ENCODE measurements at regions not wholly inside any gene's neighbourhood (a gene's known extent, or its start where the extent isn't known, plus 50 kb on each side); places are given as distances from the start of the nearest gene placed in this dataset.

GRCh38 chr6:23929201-23929600, 196.8 kb upstream of the NRSN1 start:
- FAIRE-seq (no peak), DNase-seq (ENCODE audit: insufficient read length, low spot score) (no peak)

- FAIRE-seq, result no peak
- DNase-seq (ENCODE audit: insufficient read length, low spot score), result no peak
Observed at GRCh38 chr6:23940466-23940865, 185.5 kb upstream of the NRSN1 start.

DNA sequence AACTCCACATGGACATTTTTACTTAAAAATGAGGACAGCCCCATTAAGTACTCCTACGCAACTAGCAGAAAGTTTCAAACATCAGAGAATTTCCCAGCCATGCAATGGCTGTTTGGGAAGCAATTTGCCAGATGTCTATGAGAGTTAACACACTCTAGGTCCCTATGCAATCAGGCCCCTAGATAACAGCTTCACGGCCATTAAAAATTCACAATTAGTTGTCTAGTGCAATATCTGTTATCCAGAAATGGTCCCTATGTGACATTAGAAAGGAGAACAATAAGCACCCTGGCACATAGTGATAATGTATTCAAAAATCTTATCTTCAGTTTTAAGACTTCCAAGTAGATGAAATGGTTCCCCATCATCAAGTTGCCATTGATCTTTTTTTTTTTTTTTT, 174.3 kb upstream of the NRSN1 start:
- DNase-seq (ENCODE audit: insufficient read length, low spot score), result no peak
- FAIRE-seq, result no peak

DNA sequence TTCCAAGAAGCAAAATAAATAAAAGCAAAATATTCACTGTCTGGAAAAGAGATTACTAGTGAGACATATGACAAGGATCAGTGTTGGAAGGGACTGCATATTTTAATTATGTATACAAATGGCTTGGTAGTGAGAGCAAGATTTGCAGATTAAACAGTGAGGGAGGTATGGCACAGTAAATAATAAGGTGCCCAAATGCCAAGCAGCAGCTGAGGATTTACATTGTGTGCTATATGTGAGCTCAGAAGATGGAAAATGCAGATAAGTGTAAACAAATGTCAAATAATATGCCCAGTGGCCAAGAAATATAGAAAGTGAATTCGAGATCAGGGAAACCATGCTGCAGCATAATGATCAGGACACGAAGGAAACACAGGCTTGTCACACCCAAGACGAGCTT, 173.8 kb upstream of the NRSN1 start:
- FAIRE-seq (no peak), DNase-seq (ENCODE audit: insufficient read length, low spot score) (no peak)

GRCh38 chr6:23953976-23954375, 172.0 kb upstream of the NRSN1 start:
- DNase-seq (ENCODE audit: insufficient read length, low spot score) (no peak), FAIRE-seq (no peak)

DNA sequence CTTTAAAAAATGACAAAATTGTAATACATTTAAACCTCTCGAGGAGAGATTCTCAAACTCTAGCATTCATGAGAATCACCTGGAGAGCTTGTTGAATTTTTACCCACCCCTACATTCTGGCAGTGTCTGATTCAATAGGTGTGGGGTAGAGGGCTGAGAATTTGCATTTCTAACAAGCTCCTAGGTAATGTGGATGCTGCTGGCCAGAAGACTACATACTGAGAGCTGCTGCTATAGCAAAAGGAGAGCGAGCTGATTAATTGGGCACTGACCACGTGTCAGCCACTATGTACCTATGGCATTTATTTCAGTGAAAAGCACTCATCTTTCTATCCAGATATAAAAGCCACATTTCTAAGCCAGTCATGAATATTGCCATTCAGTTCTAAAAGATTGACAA, 169.0 kb upstream of the NRSN1 start:
- DNase-seq (ENCODE audit: insufficient read length, low spot score) (no peak), FAIRE-seq (no peak)

GRCh38 chr6:23964865-23965264, 161.2 kb upstream of the NRSN1 start:
- no peak for DNase-seq (ENCODE audit: insufficient read length, low spot score)
- FAIRE-seq, result no peak

DNA sequence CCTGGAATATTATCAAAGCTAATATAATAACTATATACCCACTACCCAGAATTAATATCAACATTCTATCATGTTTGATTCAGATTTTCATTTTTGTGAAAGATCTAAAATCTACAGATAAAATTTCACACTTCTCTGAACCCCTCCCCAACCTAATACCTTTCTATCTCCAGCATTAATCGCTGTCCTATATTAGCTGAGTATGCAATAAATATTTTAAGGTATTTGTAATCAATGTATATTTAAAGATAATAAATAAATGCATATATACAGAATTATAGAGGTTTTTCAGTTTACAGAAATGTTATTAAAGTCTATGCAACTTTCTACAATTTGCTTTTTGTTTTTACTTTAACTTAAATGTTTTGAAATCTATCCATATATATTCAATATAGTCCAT, 156.7 kb upstream of the NRSN1 start:
- FAIRE-seq, result no peak
- no peak for DNase-seq (ENCODE audit: insufficient read length, low spot score)

DNA sequence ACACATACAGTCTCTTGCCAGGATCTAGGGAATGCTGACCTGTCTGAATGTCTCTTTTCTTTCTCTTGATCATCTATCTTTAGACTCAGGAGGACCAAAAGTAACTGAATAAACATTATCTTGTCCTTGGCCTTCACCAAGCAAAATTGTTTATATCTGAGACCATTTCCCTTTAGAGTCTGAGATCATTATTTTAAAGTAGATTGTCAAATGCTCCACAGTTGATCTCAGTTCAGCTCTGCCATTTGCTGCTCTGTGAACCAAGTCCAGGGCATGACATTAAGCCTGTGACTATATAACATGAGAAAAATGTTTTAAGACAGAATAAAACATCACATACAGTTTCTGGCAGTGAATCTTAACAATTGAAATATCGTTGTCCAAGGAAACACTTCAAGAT, 148.3 kb upstream of the NRSN1 start:
- no peak for DNase-seq (ENCODE audit: insufficient read length, low spot score)

DNA sequence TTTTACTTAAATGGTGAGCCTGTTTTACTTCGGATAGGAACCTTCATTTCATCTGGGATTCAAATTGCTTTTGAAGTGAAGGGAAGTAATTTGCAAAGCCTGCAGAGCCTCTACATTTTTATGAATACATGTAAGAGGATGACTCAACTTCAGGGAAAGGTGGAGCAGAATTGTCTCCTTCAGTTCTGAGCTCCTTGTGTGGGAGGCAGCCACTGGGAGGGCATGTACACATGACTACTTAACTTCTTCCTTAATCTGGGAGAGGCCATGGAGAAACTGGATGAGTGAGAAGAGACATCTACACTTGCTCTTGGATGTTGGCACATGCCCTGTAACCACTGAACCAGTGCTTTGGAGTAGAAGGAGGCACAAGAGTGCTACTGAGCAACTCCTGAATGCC, 145.1 kb upstream of the NRSN1 start:
- FAIRE-seq, result no peak
- DNase-seq (ENCODE audit: insufficient read length, low spot score), result no peak

More for the DNA sequence above, 148.3 kb upstream of the NRSN1 start:
- FAIRE-seq, result no peak

DNA sequence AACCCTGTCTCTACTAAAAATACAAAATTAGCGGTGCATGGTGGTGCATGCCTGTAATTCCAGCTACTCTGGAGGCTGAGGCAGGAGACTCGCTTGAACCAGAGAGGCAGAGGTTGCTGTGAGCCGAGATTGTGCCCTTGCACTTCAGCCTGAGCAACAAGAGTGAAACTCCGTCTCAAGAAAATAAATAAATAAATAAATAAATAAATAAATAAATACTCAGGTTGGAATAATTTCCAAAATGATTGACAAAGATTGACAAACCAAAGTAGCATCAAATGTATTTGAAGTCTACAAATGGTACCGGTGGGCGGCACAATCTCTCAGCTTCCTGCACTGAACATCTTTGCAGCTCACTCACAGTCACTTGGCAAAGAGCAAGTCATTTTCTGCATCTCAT, 144.1 kb upstream of the NRSN1 start:
- FAIRE-seq, result no peak
- no peak for DNase-seq (ENCODE audit: insufficient read length, low spot score)

GRCh38 chr6:23983735-23984134, 142.3 kb upstream of the NRSN1 start:
- DNase-seq (ENCODE audit: insufficient read length, low spot score) (no peak), FAIRE-seq (no peak)

DNA sequence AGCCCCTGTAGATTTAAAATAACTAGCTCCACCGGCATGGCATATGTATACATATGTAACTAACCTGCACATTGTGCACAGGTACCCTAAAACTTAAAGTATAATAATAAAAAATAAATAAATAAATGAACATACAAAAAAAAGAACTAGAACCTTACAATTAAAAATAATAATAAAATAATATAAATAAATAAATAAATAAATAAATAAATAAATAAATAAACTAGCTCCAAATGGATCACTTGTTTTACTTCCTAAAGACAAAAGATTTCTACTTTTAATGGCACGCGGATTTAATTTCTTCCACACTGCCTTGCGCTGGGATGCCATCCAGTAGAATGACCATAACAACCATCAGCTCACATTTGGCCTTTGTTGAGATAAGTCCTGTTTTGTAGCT, 141.0 kb upstream of the NRSN1 start:
- DNase-seq (ENCODE audit: insufficient read length, low spot score), result no peak
- no peak for FAIRE-seq

- DNase-seq (ENCODE audit: insufficient read length, low spot score) (no peak), FAIRE-seq (no peak)
Observed at GRCh38 chr6:23989885-23990533, 136.0 kb upstream of the NRSN1 start.

- FAIRE-seq (no peak), DNase-seq (ENCODE audit: insufficient read length, low spot score) (no peak)
Observed at GRCh38 chr6:23994013-23994412, 132.0 kb upstream of the NRSN1 start.

GRCh38 chr6:24004062-24004461, 122.0 kb upstream of the NRSN1 start:
- DNase-seq (ENCODE audit: insufficient read length, low spot score), result no peak
- no peak for FAIRE-seq

DNA sequence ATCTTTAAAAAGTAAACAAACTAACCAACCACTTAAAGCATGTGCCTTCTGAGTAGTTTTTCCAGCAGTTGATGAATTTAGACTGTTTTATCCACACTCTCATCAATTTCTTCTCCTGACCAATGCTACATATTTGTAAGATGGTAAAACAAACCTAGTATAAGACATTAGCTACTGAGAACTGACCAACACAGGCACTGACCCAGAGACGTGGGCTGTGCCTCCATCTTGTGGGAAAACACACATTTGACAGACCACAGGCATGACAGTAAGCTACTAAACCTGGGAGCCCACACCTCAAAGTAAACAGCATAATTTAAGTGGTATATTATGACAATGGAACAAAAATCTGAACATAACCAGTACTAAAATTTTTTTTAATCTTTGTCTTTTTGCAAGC, 121.4 kb upstream of the NRSN1 start:
- FAIRE-seq, result no peak
- no peak for DNase-seq (ENCODE audit: insufficient read length, low spot score)

- FAIRE-seq (no peak), DNase-seq (ENCODE audit: insufficient read length, low spot score) (no peak)
Observed at GRCh38 chr6:24006254-24006653, 119.8 kb upstream of the NRSN1 start.

DNA sequence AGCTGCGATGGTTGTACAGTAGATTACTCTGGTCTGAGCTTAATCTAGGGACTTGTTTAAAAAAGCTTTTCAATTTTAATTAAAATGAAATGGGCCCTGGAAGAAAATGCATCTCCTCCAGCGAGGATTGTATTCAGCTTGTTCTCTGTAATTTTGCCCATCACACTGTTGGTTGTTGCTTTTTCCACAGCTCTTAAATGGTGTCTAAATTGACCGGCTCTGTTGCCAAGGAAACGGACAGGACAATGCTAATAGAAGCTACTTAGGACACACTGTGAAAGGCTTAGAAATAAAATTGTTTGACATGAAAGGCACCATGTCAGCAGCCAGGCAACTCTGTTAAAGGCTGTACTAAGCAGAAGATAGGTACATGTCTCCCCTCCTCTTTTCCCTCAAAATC, 116.7 kb upstream of the NRSN1 start:
- FAIRE-seq (no peak), DNase-seq (ENCODE audit: insufficient read length, low spot score) (no peak)

- DNase-seq (ENCODE audit: insufficient read length, low spot score) (no peak), FAIRE-seq (no peak)
Observed at GRCh38 chr6:24010133-24010532, 115.9 kb upstream of the NRSN1 start.

GRCh38 chr6:24016286-24016685, 109.7 kb upstream of the NRSN1 start:
- FAIRE-seq (no peak), DNase-seq (ENCODE audit: insufficient read length, low spot score) (no peak)

GRCh38 chr6:24016857-24017256, 109.2 kb upstream of the NRSN1 start:
- FAIRE-seq (no peak), DNase-seq (ENCODE audit: insufficient read length, low spot score) (no peak)

DNA sequence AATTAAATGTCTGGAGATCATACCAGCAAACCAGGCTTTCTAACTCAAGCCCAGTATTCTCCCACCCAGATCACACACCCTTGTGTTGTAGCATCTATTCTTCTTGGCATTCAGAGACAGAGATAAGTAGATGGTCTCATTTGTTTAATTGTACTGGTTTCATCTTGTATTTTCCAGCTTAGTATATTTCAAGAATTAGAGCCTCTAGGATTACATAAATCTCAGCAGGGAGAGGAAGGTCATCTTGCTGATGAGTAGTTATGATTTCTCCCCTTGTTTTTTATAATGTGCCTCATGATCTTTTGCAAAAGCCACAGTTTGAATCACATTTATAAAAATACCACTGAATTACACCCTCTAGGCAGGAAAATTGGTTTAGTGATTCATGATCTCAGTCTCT, 106.6 kb upstream of the NRSN1 start:
- FAIRE-seq (no peak), DNase-seq (ENCODE audit: insufficient read length, low spot score) (no peak)

Measured in GM19239 (cell line).